ENCODE measurements at regions not wholly inside any gene's neighbourhood (a gene's known extent, or its start where the extent isn't known, plus 50 kb on each side); places are given as distances from the start of the nearest gene placed in this dataset.

DNA sequence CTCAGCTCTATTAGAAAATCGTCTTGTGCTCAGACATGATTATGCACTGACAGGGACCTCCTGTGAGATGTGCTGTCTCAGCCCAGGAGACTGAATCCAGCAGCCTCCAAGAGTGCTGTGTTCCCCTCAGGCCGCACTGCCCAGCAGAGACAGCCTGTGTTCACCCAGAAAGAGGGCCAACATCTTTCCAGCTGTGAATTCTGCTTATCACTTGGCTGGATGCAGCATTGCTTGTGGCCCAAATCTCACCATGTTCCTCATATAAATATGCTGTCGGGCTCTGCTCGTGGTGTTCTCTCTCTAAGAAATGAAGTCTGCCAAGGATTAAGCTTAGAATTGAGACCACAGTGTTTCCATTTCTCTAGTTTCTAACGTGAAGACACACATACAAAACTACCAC, 983.0 kb upstream of the WWC1 start:
- Histone ChIP-seq H3K9ac (ENCODE audit: low read length) (no peak overlapping the region), H3K4me1 (ENCODE audit: control insufficient read depth, insufficient read depth, low read length) (no peaks in the 10 kb centered on the region), H3K4me3 (ENCODE audit: low read length) (no peak overlapping the region), H3K36me3 (ENCODE audit: control insufficient read depth, insufficient read depth, low read length) (no peaks in the 10 kb centered on the region), H3K27me3 (ENCODE audit: control insufficient read depth, insufficient read depth, low read length) (no peaks in the 10 kb centered on the region), H3K9me3 (ENCODE audit: control insufficient read depth, low read length) (no peaks in the 10 kb centered on the region)

DNA sequence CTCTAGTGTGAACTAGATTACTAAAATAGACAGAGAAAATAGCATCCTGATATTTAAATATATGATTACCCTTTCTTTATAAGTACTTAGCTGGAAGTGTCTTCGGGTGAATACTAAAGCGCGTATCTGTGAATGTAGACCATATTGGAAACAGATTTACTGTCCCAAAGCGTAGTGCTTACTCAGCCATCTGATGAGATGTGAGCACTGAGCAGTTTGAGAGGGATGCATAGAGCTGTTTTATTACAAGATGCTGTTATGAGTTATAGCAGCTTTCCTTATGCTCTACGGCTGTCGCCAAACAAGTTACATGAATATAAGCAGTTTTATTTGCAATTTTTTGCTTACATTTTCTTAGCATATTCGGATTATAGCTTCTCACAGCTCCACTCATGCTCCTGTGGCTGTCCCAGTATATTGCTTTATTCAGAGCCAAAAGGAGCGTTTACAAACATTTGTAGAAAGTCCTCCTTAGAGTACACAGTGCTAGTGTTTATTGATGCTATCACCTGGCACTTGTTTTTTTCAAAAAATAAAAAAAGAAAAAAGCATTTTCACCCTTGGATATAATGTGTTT, 981.4 kb upstream of the WWC1 start:
- Histone ChIP-seq H3K9me3 (ENCODE audit: control insufficient read depth, low read length) (no peaks in the 10 kb centered on the region), H3K27me3 (ENCODE audit: control insufficient read depth, insufficient read depth, low read length) (no peaks in the 10 kb centered on the region), H3K4me3 (ENCODE audit: low read length) (no peak overlapping the region), H3K36me3 (ENCODE audit: control insufficient read depth, insufficient read depth, low read length) (no peaks in the 10 kb centered on the region), H3K4me1 (ENCODE audit: control insufficient read depth, insufficient read depth, low read length) (no peaks in the 10 kb centered on the region), H3K9ac (ENCODE audit: low read length) (no peak overlapping the region)

DNA sequence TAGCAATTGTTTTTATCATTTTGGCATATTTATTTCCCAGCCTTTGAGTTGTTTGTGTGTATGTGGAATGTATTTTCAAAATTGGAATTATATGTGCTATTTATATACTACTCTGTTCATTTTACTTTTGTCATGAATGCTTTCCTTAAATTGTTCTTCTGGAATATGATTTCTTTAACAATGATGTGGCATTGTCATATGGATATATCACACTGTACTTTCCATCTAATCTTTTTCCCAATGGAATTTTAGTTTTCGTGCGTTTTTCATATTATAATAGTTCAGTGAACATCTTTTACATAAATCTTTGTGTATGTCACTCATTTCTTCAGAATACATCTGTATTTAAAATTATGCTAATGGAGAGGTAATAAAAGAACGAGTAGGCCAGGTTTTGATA, 980.1 kb upstream of the WWC1 start:
- Histone ChIP-seq H3K27me3 (ENCODE audit: control insufficient read depth, insufficient read depth, low read length) (no peaks in the 10 kb centered on the region), H3K36me3 (ENCODE audit: control insufficient read depth, insufficient read depth, low read length) (no peaks in the 10 kb centered on the region), H3K4me3 (ENCODE audit: low read length) (no peak overlapping the region), H3K9ac (ENCODE audit: low read length) (no peak overlapping the region), H3K4me1 (ENCODE audit: control insufficient read depth, insufficient read depth, low read length) (no peaks in the 10 kb centered on the region), H3K9me3 (ENCODE audit: control insufficient read depth, low read length) (no peaks in the 10 kb centered on the region)

DNA sequence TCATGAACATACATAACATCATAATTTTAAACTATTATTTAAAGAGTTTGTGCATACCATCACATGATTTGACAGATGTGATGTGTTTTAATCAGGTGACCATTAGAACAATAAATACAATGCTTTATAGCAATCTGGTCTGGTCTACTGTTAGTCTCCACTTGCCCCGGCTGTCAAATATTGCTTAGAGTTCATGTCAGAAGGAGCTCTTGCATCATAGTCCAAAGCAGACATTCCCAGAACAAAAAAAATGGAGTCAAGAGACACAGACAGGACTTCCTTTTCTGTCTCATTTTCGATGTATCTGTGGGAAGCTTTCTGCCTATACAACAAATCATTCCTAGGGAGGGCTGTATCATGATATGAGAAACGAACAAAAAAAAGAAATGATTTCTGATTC, 979.2 kb upstream of the WWC1 start:
- Histone ChIP-seq H3K4me1 (ENCODE audit: control insufficient read depth, insufficient read depth, low read length) (no peaks in the 10 kb centered on the region), H3K9ac (ENCODE audit: low read length) (no peak overlapping the region), H3K27me3 (ENCODE audit: control insufficient read depth, insufficient read depth, low read length) (no peaks in the 10 kb centered on the region), H3K4me3 (ENCODE audit: low read length) (no peak overlapping the region), H3K9me3 (ENCODE audit: control insufficient read depth, low read length) (no peaks in the 10 kb centered on the region), H3K36me3 (ENCODE audit: control insufficient read depth, insufficient read depth, low read length) (no peaks in the 10 kb centered on the region)

DNA sequence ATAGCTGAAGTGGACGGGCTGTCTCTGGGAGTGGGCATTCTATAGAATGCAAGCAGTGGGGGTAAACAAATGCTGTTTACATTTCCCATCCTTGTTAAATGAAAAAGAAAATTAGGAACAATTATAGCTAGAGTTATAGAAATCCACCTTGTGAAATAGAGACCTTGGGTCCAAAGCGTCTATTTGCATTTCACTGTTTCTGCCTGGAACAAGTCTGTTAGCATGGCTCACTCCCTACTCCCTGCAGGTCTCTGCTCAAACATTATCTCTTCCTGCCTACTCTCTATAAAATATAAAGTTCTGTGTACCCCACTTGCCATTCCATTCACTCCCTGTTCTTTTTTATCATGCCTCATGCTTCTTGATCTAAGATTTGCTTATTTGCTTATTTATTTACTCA, 975.7 kb upstream of the WWC1 start:
- Histone ChIP-seq H3K4me3 (ENCODE audit: low read length) (no peak overlapping the region), H3K36me3 (ENCODE audit: control insufficient read depth, insufficient read depth, low read length) (no peaks in the 10 kb centered on the region), H3K4me1 (ENCODE audit: control insufficient read depth, insufficient read depth, low read length) (no peaks in the 10 kb centered on the region), H3K9me3 (ENCODE audit: control insufficient read depth, low read length) (no peaks in the 10 kb centered on the region), H3K9ac (ENCODE audit: low read length) (no peak overlapping the region), H3K27me3 (ENCODE audit: control insufficient read depth, insufficient read depth, low read length) (no peaks in the 10 kb centered on the region)

DNA sequence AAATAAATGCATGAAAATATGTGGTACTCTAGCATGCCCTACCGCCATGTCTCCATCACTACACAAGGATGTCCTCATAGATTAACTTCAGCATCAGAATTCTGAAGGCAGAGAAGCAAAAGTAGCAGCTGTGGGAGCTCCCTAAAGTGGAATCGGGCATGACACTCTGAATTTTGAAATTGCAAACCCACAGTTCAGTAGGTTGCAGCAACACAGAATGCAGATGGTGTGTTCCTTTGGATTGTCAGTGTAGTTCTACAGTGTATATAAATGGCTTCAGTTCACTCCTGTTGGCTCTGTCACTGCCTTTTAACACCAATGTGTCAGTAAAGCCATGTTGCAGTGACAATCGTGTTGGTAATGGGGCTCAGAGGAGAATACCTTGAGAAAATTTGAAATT, 973.6 kb upstream of the WWC1 start:
- no peaks in the 10 kb centered on the region for H3K4me1 ChIP-seq (ENCODE audit: control insufficient read depth, insufficient read depth, low read length)
- no peak overlapping the region for H3K4me3 ChIP-seq (ENCODE audit: low read length)
- H3K27me3 ChIP-seq (ENCODE audit: control insufficient read depth, insufficient read depth, low read length) = no peaks in the 10 kb centered on the region
- H3K9me3 ChIP-seq (ENCODE audit: control insufficient read depth, low read length) = no peaks in the 10 kb centered on the region
- no peaks in the 10 kb centered on the region for H3K36me3 ChIP-seq (ENCODE audit: control insufficient read depth, insufficient read depth, low read length)
- no peak overlapping the region for H3K9ac ChIP-seq (ENCODE audit: low read length)

DNA sequence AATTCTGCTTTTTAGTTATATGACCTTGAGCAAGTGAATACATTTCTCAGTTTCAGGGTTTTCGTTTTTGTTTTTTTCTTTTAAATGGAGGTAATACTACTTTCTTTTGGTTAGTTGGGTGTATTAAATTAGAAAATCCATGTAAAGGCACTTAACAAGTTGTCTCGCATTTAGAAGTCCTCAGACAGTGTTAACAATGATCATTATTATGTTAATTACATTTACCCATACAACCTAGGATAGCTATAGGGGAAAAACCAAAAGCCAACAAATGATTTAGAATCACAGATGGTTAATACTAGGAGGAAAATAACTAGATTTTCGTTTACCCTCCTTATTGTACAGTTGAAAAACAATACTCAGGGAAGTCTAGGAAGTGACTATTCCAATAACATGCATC, 972.2 kb upstream of the WWC1 start:
- no peaks in the 10 kb centered on the region for H3K36me3 ChIP-seq (ENCODE audit: control insufficient read depth, insufficient read depth, low read length)
- H3K4me1 ChIP-seq (ENCODE audit: control insufficient read depth, insufficient read depth, low read length) = no peaks in the 10 kb centered on the region
- no peaks in the 10 kb centered on the region for H3K9me3 ChIP-seq (ENCODE audit: control insufficient read depth, low read length)
- H3K27me3 ChIP-seq (ENCODE audit: control insufficient read depth, insufficient read depth, low read length) = no peaks in the 10 kb centered on the region
- no peak overlapping the region for H3K9ac ChIP-seq (ENCODE audit: low read length)
- H3K4me3 ChIP-seq (ENCODE audit: low read length) = no peak overlapping the region

DNA sequence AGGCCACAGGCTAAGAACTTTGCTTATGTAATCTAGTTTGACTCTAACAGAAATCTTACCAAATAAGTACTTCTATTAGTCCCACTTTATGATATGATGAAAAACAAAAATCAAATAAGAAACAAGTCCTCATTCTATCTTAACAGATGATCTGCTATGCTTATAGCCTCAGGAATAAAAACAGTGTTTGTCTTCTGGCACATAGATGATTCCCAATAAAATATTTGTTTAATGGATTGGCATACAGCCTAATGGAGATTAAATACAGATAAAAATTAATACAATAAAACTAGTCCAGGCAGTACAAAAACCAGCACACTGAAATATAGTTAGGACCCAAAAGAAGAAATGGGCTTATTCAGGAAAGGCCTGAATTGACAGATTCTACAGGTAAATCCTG, 971.4 kb upstream of the WWC1 start:
- Histone ChIP-seq H3K4me1 (ENCODE audit: control insufficient read depth, insufficient read depth, low read length) (no peaks in the 10 kb centered on the region), H3K9ac (ENCODE audit: low read length) (no peak overlapping the region), H3K4me3 (ENCODE audit: low read length) (no peak overlapping the region), H3K27me3 (ENCODE audit: control insufficient read depth, insufficient read depth, low read length) (no peaks in the 10 kb centered on the region), H3K9me3 (ENCODE audit: control insufficient read depth, low read length) (no peaks in the 10 kb centered on the region), H3K36me3 (ENCODE audit: control insufficient read depth, insufficient read depth, low read length) (no peaks in the 10 kb centered on the region)

DNA sequence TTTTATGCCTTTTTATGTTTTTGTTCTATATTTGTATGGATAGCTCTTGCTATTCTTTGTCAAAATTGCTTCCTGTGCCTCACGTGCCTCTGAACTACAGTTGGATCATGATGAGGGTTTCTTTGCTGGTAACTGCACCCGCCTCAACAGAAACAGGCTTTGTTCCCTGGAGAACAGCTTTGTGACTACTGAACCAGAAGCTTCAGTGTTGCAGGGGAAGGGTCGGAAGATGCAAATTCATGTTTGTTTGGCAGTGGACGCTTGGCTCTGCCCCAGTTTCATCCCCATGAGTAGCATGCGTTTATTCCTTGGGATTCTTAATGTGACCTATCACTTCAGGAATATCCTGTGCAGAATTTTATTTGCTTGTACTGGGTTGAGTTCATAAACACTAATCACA, 959.1 kb upstream of the WWC1 start:
- Histone ChIP-seq H3K36me3 (ENCODE audit: control insufficient read depth, insufficient read depth, low read length) (no peaks in the 10 kb centered on the region), H3K4me1 (ENCODE audit: control insufficient read depth, insufficient read depth, low read length) (no peaks in the 10 kb centered on the region), H3K9ac (ENCODE audit: low read length) (no peak overlapping the region), H3K27me3 (ENCODE audit: control insufficient read depth, insufficient read depth, low read length) (no peaks in the 10 kb centered on the region), H3K9me3 (ENCODE audit: control insufficient read depth, low read length) (no peaks in the 10 kb centered on the region), H3K4me3 (ENCODE audit: low read length) (no peak overlapping the region)

DNA sequence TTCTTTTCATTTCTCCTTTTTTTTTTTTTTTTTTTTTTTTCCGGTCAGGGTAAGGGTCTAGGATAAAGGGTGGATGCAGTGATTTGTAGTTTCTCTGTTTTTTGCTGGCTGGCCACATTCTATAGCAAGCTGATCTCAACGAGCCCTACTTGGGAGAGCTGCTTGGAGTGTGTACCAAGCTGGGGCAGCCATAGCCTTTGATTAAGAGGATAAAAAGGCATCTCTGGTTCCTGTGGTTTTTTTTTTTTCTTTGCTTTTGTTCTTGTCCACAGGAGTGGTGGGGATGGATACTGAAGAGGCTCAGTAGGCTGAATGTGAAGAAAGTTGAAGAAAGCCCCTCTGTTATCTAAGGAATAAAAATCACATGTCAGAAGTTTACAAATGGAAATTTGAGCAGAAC, 955.3 kb upstream of the WWC1 start:
- Histone ChIP-seq H3K36me3 (ENCODE audit: control insufficient read depth, insufficient read depth, low read length) (no peaks in the 10 kb centered on the region), H3K4me3 (ENCODE audit: low read length) (no peak overlapping the region), H3K27me3 (ENCODE audit: control insufficient read depth, insufficient read depth, low read length) (no peaks in the 10 kb centered on the region), H3K4me1 (ENCODE audit: control insufficient read depth, insufficient read depth, low read length) (no peaks in the 10 kb centered on the region), H3K9me3 (ENCODE audit: control insufficient read depth, low read length) (no peaks in the 10 kb centered on the region), H3K9ac (ENCODE audit: low read length) (no peak overlapping the region)

DNA sequence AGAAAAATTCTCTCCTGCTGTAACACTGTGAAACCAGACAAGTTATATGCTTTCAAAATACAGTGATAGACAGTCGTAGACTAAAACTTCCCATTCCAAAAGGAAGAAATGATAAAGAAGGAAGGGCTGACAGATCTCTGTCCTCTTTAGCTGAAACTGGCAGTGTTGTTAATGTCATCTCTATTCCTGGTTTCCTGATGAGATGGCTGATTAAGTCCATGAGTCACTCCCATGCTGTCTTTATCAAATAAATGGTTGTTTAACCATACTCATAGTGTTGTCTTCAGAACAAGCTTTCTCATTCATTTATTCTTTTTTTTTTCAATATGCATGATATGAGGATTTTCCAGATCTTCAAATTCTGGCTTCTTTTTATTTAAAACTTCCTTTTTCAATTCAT, 952.2 kb upstream of the WWC1 start:
- Histone ChIP-seq H3K4me1 (ENCODE audit: control insufficient read depth, insufficient read depth, low read length) (no peaks in the 10 kb centered on the region), H3K9ac (ENCODE audit: low read length) (no peak overlapping the region), H3K4me3 (ENCODE audit: low read length) (no peak overlapping the region), H3K27me3 (ENCODE audit: control insufficient read depth, insufficient read depth, low read length) (no peaks in the 10 kb centered on the region), H3K36me3 (ENCODE audit: control insufficient read depth, insufficient read depth, low read length) (no peaks in the 10 kb centered on the region), H3K9me3 (ENCODE audit: control insufficient read depth, low read length) (no peaks in the 10 kb centered on the region)

DNA sequence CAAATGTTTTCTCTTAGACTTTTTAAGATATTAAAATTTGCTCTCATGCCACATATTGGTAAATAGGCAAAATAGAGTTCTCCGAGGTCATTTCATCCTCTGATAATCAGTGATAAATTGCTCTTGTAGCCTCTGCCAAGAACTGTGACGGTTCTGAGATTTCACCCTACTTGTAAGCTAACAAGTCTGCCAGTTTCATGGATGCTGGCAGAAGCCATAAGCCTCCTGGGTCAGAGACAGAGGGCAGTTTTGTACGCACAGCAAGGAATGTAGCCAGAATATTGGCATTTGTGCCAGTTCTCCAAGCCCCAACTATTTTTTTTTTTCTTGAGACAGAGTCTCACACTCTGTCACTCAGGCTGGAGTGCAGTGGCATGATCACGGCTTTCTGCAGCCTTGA, 945.0 kb upstream of the WWC1 start:
- H3K4me3 ChIP-seq (ENCODE audit: low read length) = no peak overlapping the region
- no peak overlapping the region for H3K9ac ChIP-seq (ENCODE audit: low read length)
- H3K4me1 ChIP-seq (ENCODE audit: control insufficient read depth, insufficient read depth, low read length) = no peaks in the 10 kb centered on the region
- H3K9me3 ChIP-seq (ENCODE audit: control insufficient read depth, low read length) = no peaks in the 10 kb centered on the region
- H3K36me3 ChIP-seq (ENCODE audit: control insufficient read depth, insufficient read depth, low read length) = no peaks in the 10 kb centered on the region
- H3K27me3 ChIP-seq (ENCODE audit: control insufficient read depth, insufficient read depth, low read length) = no peaks in the 10 kb centered on the region

DNA sequence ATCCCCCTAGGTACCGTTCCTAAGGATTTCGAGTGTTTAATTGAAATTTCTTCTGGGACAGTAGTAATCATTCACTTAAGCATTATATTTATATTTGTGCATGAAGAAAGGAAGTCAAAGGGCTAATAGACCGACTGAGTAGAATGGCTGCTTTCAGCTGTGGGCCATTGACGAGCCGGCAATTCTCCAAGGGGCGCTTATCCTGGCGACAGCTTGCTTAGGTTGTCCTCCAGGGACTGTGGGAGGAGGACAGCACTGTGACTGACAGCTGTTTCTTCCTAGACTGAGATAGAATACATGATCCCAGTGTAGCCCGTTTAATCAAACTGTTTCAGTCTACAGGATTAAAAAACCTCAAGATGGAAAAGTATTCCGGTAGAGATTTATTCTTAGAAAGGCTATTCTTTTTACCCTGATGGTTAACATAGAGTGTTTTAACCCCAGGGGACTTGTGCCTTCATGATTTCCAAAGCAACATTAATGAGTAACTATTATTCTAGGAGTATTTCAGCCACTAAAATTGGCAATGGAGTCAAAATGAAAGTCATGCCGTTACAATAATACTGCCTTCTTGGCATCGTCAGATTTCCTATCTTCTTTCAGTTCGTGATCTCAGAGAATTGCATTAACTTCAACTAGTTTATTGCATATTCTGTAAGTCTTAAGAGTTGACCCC, 943.1 kb upstream of the WWC1 start:
- Histone ChIP-seq H3K4me1 (ENCODE audit: control insufficient read depth, insufficient read depth, low read length) (no peaks in the 10 kb centered on the region), H3K36me3 (ENCODE audit: control insufficient read depth, insufficient read depth, low read length) (no peaks in the 10 kb centered on the region), H3K27me3 (ENCODE audit: control insufficient read depth, insufficient read depth, low read length) (no peaks in the 10 kb centered on the region), H3K9ac (ENCODE audit: low read length) (no peak overlapping the region), H3K4me3 (ENCODE audit: low read length) (no peak overlapping the region), H3K9me3 (ENCODE audit: control insufficient read depth, low read length) (no peaks in the 10 kb centered on the region)

All from mucosa of stomach (tissue), 1 donor.